B cell (primary cell): ENCODE measurements at regions not wholly inside any gene's neighbourhood (a gene's known extent, or its start where the extent isn't known, plus 50 kb on each side); places are given as distances from the start of the nearest gene placed in this dataset.

Experiments
- EZH2 ChIP-seq: IDR thresholded peaks from 2 replicates; pipeline ENCODE4 v1.6.1; 2012; ENCODE audit warnings: borderline replicate concordance, low read depth, mild to moderate bottlenecking, moderate library complexity, low read length; ENCODE audit not compliant: insufficient read depth, poor library complexity, severe bottlenecking
- TF ChIP-seq, protein P1 (sequence below): fragments of 200-600 bp; IDR thresholded peaks from one replicate; pipeline ENCODE4 v1.8.0; 2022; ENCODE audit warnings: antibody characterized with exemption, mild to moderate bottlenecking

DNA sequence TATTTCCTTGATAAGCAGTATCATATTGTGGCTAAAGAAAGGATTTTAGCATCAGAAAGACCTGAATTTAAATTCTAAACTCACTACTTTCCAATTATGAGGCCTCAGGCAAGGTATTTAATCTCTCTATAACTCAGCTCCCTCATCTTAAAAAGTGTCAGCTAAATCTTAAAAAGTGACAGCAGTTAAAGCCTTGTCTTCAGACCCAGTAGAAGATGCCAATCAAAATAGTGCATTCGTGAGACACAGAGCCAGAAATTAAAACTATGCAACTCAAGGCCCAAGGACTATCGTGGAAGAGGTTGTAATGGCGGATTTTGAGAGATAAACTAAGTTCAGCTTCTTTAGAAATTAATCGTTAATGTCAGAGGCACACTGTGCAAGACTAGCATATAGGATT, 677.5 kb upstream of the BRINP3 start:
- TF ChIP-seq, protein P1, sequence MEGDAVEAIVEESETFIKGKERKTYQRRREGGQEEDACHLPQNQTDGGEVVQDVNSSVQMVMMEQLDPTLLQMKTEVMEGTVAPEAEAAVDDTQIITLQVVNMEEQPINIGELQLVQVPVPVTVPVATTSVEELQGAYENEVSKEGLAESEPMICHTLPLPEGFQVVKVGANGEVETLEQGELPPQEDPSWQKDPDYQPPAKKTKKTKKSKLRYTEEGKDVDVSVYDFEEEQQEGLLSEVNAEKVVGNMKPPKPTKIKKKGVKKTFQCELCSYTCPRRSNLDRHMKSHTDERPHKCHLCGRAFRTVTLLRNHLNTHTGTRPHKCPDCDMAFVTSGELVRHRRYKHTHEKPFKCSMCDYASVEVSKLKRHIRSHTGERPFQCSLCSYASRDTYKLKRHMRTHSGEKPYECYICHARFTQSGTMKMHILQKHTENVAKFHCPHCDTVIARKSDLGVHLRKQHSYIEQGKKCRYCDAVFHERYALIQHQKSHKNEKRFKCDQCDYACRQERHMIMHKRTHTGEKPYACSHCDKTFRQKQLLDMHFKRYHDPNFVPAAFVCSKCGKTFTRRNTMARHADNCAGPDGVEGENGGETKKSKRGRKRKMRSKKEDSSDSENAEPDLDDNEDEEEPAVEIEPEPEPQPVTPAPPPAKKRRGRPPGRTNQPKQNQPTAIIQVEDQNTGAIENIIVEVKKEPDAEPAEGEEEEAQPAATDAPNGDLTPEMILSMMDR = no peak
- no peak for TF ChIP-seq EZH2
